PC-9 (cell line): ENCODE measurements at regions not wholly inside any gene's neighbourhood (a gene's known extent, or its start where the extent isn't known, plus 50 kb on each side); places are given as distances from the start of the nearest gene placed in this dataset.

Experiments used
- BruUV-seq: library from RNA; stranded (reverse); fragments of 400-500 nt; replicated peaks from 2 replicates; lab custom pipeline; 2021; lab: Mats Ljungman, UMichigan
- CTCF ChIA-PET: fragments of 300-600 bp; sonication (Branson Sonifier 250); formaldehyde crosslinking; loops from one replicate; lab custom pipeline; 2022; ENCODE audit warnings: antibody characterized with exemption; lab: Charles Lee
- POLR2A ChIA-PET: fragments of 300-600 bp; sonication (Branson Sonifier 250); formaldehyde crosslinking; loops from one replicate; lab custom pipeline; 2022; ENCODE audit warnings: antibody characterized with exemption; ENCODE audit not compliant: unreplicated experiment; lab: Charles Lee
- DNase-seq, 2 experiments: peaks; one replicate each; pipeline versions ENCODE4 v3.0.0 to v3.0.0-alpha.2; 2015 to 2022; ENCODE audit warnings: mixed read lengths in 1 of 2
- H2AFZ ChIP-seq: fragments of 200-600 bp; sonication (generic); 2 replicates; pipeline ENCODE4 v1.8.1; 2017; ENCODE audit warnings: antibody characterized with exemption
- H3F3A ChIP-seq: fragments of 200-600 bp; sonication (generic); 2 replicates; pipeline ENCODE4 v1.8.1; 2017; ENCODE audit warnings: antibody characterized with exemption, mild to moderate bottlenecking, low read depth; ENCODE audit not compliant: insufficient read depth
- H3K27ac ChIP-seq: fragments of 200-600 bp; sonication (generic); 2 replicates; pipeline ENCODE4 v1.6.1; 2016; ENCODE audit warnings: mixed run types
- H3K27me3 ChIP-seq: fragments of 200-600 bp; sonication (generic); 2 replicates; pipeline ENCODE4 v1.6.1; 2016; ENCODE audit warnings: low read depth, mixed run types; ENCODE audit not compliant: insufficient read depth
- H3K36me3 ChIP-seq: fragments of 200-600 bp; sonication (generic); 2 replicates; pipeline ENCODE4 v1.6.1; 2016; ENCODE audit warnings: low read depth, mixed run types
- H3K4me1 ChIP-seq: fragments of 200-600 bp; sonication (generic); replicated peaks from 2 replicates; pipeline ENCODE4 v1.6.1; 2016; ENCODE audit warnings: mixed run types; ENCODE audit not compliant: insufficient read depth
- H3K4me2 ChIP-seq: fragments of 200-600 bp; sonication (generic); 2 replicates; pipeline ENCODE4 v1.6.1; 2017; ENCODE audit warnings: mixed run types
- H3K4me3 ChIP-seq: fragments of 200-600 bp; sonication (generic); 2 replicates; pipeline ENCODE4 v1.6.1; 2016; ENCODE audit warnings: mixed run types
- H3K79me2 ChIP-seq: fragments of 200-600 bp; sonication (generic); 2 replicates; pipeline ENCODE4 v1.6.1; 2017; ENCODE audit warnings: low read depth, mixed run types
- H3K9me2 ChIP-seq: fragments of 200-600 bp; sonication (generic); 2 replicates; pipeline ENCODE4 v1.8.1; 2017; ENCODE audit warnings: mild to moderate bottlenecking; ENCODE audit not compliant: insufficient read depth
- H3K9me3 ChIP-seq: fragments of 200-600 bp; sonication (generic); 2 replicates; pipeline ENCODE4 v1.8.1; 2016; ENCODE audit warnings: low read depth; ENCODE audit not compliant: insufficient read depth
- H4K20me1 ChIP-seq: fragments of 200-600 bp; sonication (generic); 2 replicates; pipeline ENCODE4 v1.8.1; 2017; ENCODE audit not compliant: insufficient read depth
- EZH2 ChIP-seq: fragments of 200-600 bp; sonication (generic); IDR thresholded peaks from 2 replicates; pipeline ENCODE4 v1.8.0; 2017; ENCODE audit warnings: antibody characterized with exemption, low read depth
- intact Hi-C: fragments of 100-400 bp; cut with micrococcal nuclease; formaldehyde crosslinking; loops from one replicate; pipeline ENCODE4 v1.10.0; 2022; ENCODE audit not compliant: unreplicated experiment
- TF ChIP-seq, protein P1 (sequence below): fragments of 200-600 bp; sonication (generic); conservative IDR thresholded peaks from 2 replicates; pipeline ENCODE4 v1.6.1; 2017; ENCODE audit warnings: mixed run types, antibody characterized with exemption, mild to moderate bottlenecking, moderate library complexity

DNA sequence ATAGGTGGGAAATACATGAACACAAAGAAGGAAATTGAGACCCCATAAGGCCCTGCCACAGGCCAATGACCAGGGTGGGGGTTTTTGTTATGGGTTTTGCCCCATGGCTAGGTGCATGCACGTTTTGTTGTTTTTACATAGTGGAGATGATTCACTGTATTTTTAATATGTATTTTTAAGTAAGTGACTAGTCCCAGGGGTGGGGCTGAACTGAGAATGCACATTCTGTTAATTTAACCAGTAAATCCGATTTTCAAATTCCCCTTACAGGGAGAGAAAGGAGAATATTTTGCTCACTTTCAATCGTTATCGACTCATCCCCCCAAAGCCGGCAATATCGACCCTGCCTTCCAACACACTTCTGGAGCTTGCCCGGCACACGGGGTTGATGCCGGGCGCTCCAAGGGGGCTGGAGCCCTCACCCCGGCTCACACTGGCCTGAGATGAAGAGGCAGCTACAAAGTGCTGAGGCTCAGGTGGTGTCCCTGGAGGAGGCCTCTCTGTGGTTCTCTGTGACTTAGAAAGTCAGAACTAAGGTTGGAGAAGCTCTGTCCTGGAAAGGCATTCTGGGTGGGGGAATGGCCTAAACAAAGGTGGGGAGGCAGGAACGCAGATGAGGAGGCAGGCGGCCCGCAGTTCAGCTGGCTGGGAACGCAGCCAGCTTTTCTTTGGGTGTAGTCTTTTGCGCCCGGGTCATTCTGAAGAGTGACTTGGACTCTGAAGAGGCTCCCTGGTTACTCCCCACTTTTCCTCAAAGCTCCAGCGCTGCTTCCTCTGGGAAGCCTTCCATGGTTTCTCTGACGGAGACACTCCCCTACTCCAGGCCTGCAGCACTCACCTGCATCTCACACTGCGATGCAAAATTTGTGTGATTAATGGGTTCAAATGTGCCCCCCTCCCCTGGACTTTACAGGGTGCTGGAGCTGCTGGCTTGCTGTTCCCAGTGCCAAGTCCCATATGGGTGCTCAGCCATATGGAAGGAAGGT is 50.7 kb upstream of the DLK1 start:
- Histone ChIP-seq H3K9me2 (no peaks in the 10 kb centered on the region), H3K79me2 (no peaks in the 10 kb centered on the region), H3K27me3 (peaks cover 42% of the 10 kb centered on the region), H3K4me3 (no peak overlapping the region), H3K4me2 (no peak overlapping the region), H3F3A (no peaks in the 10 kb centered on the region), H3K4me1 (no peaks in the 10 kb centered on the region), H3K36me3 (no peaks in the 10 kb centered on the region), H2AFZ (no peak overlapping the region), H3K27ac (no peak overlapping the region), H3K9me3 (no peaks in the 10 kb centered on the region), H4K20me1 (no peaks in the 10 kb centered on the region)
- TF ChIP-seq, protein P1, sequence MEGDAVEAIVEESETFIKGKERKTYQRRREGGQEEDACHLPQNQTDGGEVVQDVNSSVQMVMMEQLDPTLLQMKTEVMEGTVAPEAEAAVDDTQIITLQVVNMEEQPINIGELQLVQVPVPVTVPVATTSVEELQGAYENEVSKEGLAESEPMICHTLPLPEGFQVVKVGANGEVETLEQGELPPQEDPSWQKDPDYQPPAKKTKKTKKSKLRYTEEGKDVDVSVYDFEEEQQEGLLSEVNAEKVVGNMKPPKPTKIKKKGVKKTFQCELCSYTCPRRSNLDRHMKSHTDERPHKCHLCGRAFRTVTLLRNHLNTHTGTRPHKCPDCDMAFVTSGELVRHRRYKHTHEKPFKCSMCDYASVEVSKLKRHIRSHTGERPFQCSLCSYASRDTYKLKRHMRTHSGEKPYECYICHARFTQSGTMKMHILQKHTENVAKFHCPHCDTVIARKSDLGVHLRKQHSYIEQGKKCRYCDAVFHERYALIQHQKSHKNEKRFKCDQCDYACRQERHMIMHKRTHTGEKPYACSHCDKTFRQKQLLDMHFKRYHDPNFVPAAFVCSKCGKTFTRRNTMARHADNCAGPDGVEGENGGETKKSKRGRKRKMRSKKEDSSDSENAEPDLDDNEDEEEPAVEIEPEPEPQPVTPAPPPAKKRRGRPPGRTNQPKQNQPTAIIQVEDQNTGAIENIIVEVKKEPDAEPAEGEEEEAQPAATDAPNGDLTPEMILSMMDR = no peak
- no peak for TF ChIP-seq EZH2
- intact Hi-C loops = no loop called here
- ChIA-PET POLR2A (interaction anchor here (0.6 kb wide), 1 partner anchor 88 kb away, joined by 3 read pairs; no protein-coding TSS in a partner anchor), CTCF (no interaction called here)
- DNase-seq = no peak
- BruUV-seq = no TSS peak
